Urothelium cell line (cell line): ENCODE measurements at regions not wholly inside any gene's neighbourhood (a gene's known extent, or its start where the extent isn't known, plus 50 kb on each side); places are given as distances from the start of the nearest gene placed in this dataset.
A peak's percentile ranks its signal among the peaks of the same experiment; 100 is the strongest.
"Not testable (repeated sequence)": the region's sequence is repeated elsewhere in the genome, so short reads cannot be mapped to it uniquely, and the experiment has no call there.

ENCODE experiments used
- DNase-seq: peaks from one replicate; pipeline ENCODE4 v3.0.0; 2011; ENCODE audit warnings: low spot score, mixed read lengths
- FAIRE-seq: peaks from 2 replicates; lab custom pipeline; 2011; peaks lifted over from hg19 to GRCh38; lab: Jason Lieb, UNC

DNA sequence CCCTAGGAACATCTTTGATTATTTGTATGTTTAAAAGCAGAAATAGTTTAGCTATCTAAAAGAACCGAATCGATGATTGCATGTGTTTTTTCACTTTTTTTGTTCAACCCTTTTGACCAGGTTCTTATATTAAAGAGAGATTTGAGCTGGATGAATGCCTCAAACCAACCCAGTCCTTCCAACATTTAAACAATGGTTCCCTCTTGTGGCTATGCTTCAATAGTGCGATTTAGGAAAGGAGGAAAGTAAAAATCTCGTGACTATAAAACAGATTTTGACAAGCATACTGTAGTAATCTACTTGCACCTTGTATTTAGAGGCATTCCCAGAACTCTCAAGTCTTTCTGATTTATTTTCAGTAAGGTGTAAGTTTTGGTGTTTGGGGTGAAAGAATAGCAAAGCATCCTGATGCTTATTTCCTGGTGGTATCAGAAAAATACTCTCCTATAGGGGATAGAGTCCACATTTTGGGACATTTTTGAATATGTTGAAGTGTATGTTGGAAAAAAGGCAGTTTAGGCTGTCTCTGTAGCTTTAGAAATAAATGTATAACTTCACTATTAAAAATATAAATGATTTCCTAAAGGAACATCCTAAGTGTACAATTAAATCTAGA, 159.6 kb upstream of the KCNH8 start:
- DNase-seq (peak; percentile 31), FAIRE-seq (no peak)

DNA sequence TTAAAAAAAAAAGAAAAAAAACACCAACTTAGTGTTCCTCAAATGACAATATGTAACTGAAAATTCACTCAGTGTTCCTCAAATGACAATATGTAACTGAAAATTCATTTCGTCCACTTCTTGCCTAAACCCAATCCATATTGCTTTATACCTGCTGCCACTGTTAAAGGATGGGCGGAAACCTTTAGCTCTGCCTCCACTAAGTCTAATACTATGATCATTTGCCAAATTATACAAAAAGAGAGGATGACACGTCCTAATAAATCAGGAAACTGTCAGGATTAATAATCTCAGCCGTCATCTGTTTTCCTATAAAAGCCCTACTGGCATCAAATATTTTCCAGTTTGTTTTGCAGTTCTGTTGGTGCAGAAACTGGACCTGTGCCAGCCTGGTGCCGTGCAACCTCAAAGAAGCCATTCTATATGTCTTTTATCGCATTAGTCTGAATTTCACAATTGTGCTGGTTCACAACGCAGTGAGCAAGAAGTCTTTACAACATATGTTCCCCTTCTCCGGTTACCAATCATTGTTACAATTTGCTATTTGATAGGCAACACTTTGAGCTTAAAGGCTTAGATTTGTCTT, 160.4 kb upstream of the KCNH8 start:
- DNase-seq (no peak), FAIRE-seq (no peak)

DNA sequence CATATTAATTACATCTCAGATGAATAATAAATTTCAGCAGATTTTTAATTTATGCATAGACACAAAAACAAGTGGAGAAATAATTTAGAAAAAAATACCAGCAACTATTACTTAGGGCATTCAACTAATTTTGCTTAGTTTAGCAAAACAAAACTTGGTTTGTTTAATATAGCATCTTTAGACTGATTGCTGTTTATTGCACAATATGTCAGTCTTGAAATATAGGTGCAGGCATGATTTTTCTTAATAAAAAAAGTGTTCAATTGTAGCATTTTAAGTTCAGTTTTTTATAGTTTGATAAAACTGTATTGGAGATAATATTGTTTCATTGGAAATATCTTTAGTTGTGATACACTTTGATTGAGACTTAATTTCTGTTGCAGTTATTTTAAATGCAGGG, 161.2 kb upstream of the KCNH8 start:
- DNase-seq (no peak), FAIRE-seq (no peak)

- FAIRE-seq (no peak), DNase-seq (no peak)
Measured at GRCh38 chr3:18982920-18983319, 165.4 kb upstream of the KCNH8 start.

DNA sequence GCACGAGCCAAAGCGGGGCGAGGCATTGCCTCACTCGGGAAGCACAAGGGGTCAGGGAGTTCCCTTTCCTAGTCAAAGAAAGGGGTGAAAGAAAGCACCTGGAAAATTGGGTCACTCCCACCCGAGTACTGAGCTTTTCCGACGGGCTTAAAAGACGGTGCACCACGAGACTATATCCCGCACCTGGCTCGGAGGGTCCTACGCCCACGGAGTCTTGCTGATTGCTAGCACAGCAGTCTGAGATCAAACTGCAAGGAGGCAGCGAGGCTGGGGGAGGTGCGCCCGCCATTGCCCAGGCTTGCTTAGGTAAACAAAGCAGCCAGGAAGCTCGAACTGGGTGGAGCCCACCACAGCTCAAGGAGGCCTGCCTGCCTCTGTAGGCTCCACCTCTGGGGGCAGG, 172.2 kb upstream of the KCNH8 start:
- FAIRE-seq: not testable (repeated sequence)

DNA sequence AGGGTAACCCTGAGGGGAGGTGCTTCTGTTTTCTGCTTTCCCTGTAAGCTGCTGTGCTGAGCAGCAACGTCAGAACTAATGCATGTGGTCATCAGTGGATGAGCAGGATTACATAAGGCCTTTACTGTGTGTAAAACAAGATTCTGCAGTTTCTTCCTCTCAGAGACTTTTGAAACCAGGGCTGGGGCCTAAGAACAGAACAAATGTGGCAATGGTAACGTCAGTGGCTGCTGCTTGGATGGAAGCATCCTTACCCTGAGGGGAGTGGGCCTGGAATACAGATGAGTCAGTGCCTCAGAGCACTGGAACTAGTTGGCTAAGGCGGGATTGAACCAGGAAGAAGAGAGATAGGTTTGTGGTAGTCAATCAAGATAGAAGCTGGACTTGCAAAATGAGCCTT, 180.2 kb upstream of the KCNH8 start:
- DNase-seq (no peak), FAIRE-seq (no peak)

More for the DNA sequence above, 172.2 kb upstream of the KCNH8 start:
- not testable (repeated sequence) for DNase-seq

DNA sequence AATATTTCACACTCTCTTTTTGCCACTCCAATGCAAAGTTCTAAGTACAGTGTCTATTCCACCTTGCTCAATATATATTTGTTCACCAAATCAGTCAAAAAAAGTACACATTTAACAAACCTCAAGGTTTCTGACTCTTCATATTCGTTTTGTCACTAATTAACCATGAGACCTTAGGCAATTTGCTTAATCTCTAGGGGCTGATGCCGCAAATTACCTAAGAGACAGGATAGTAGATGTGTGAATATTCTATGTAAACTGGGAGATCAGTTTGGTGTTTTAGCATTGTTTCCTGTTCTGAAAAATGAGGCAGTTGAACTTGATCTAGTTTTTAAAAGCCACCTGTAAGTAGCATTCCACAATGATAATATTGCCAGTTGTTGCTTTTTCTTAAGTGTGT, 182.5 kb upstream of the KCNH8 start:
- no peak for FAIRE-seq
- no peak for DNase-seq

DNA sequence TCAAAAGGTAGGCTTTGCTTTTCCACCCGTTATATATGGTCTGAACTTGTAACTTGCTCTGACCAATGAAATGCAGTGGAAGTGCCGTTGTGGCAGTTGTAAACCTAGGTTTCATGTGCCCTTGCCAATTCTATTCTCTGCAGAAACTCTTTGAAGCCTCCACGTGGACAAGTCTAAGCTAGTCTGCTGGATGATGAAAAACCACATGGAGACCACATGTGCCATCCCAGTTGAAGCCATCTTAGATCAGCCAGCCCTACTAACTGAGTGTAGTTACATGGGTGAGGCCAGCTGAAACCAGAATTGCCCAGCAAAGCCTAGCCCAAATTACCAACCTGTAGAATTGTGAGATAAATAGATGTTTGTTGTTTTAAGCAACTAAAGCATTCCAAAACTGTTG, 183.7 kb upstream of the KCNH8 start:
- no peak for DNase-seq
- FAIRE-seq: no peak

GRCh38 chr3:18951333-18951732, 197.0 kb upstream of the KCNH8 start:
- DNase-seq: no peak
- FAIRE-seq: no peak

DNA sequence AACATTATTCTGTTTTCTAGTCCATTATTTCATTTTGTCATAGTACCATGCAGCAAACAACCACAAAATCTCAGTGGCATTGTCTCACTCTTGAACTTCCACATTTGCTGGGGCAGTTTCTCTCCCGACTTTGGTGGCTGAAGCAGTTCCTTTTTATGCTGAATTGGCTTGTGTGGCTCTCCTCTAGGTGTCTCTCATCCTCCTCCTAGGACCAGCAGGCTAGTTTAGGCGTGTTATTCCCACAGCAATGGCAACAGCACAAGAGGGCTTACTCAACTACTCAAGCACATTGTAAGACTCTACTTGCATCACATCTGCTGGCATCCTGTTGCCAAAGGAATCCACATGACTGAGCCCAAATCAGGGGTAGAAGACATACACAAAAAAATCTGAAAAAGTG, 201.8 kb upstream of the KCNH8 start:
- DNase-seq: no peak
- FAIRE-seq: no peak

DNA sequence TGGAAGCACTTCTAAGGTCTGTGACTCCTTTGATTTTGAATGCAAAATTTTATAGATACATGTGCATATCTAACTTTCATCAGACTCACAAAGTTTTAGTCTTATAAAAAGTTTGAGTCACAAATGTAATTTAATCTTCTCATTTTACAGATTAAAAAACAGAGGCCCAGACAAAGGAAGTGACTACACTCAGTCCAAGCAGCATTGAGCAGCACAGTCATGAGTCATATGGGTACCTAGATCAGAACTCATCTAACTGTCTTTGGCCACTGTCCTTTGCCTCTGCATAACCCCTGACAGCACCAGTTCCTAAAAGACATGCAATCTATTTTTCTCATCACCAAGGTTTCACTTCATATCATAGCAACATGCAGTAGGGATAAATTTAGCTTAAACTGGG, 210.7 kb upstream of the KCNH8 start:
- FAIRE-seq (no peak), DNase-seq (peak; percentile 26)

DNA sequence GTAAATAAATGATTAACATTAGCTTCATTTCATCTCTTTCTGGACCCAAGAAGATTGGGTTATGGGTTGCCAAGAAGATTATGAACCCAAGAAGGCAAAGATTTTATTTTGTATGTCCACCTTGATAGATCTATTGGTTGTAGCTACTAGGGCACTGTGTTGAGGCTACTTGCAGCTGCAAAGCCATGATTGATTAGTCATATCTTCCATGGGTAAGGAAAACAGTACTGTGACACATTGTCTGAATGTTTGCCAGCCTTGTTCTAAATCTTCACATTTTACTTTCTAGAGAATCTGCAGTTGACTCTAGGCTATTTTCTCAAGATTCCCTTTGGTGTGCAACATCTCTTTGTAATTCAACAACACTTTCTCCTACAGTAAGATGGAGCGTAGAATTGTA, 229.2 kb upstream of the KCNH8 start:
- DNase-seq (no peak), FAIRE-seq (no peak)

DNA sequence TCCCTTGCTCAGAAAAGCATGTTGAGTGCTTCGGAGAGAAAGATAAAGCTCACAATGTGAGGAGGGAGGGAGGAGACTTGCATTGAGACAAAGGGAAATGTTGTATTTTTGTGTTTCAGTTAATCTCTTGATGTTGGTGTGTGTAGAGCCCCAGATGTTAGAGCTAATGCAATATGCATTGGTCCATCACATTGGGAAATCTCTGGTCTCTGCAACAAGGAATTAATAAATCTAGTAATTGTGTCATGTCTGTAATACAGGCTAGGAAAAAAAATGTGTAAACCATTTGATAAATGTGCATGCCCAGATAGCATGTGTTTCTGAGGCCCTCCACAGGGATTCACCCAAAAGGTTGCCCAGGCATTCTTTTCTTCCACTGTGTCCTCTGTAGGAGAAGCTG, 230.4 kb upstream of the KCNH8 start:
- DNase-seq: no peak
- no peak for FAIRE-seq

DNA sequence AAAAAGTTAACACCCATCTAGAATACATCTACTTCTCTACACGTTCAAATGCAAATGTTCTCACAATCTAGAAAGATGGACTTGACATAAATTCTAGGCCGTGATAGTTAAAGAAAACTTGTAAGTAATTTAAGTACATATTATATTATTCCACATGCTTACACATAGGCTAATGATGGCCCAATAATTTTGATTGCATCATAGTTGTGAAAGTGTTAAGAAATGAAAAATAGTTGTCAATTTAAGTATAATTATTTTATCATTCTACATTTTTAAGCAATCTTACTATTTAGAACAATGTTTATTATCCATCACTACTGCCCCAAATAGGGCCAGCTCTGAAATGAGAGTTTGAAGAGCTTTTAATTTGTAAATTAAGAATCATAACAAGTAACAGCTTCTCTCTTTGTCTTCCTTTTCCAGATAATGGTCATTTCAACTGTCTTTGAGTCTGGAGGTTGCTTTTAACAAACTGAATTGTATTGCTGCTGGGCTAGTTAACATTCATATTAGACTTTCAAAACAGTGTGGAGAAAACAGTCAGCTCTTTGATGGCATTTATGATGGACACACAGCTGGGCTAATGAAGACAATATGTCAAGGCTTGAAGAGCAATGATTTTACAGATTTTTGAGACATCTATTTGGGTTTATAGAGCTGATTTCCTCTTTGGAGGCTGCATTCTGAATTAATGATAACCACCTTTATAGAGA, 246.1 kb upstream of the KCNH8 start:
- FAIRE-seq: no peak
- no peak for DNase-seq

DNA sequence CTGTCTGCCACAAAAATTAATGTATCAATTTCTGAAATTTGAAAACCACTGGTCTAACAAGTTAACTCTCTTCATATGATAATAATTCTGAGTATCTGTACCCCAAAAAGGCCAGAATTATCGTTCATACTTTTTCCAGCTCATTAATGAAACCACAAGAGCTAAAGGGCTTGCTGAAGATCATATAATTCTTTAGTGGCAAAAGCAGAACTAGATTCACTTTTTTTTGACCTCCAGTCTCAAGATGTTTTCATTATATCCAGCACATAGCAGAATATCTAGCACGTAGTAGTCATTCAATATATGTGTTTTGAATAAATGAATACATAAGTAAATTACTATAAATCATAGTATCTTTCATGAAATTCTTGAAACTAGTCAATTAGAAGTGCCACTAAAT, 246.7 kb upstream of the KCNH8 start:
- DNase-seq (no peak), FAIRE-seq (no peak)

DNA sequence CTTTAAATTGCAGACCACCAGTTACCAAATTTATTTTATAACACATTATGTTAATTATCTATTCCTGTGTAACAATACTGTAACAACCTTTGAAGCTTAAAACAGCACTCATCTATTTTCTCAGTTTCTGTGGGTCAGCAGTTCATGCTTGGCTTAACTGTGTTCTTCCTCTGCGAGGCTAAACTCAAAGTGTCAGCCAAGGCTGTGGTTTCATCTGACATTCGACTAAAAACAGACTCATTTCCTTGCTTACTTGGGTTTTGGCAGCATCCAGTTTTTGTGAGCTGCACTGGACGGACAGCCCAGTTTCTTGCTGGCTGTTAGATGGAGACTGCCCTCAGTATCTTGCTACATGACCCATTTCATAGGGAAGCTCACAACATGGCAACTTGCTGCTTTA, 247.3 kb upstream of the KCNH8 start:
- DNase-seq: no peak
- no peak for FAIRE-seq

DNA sequence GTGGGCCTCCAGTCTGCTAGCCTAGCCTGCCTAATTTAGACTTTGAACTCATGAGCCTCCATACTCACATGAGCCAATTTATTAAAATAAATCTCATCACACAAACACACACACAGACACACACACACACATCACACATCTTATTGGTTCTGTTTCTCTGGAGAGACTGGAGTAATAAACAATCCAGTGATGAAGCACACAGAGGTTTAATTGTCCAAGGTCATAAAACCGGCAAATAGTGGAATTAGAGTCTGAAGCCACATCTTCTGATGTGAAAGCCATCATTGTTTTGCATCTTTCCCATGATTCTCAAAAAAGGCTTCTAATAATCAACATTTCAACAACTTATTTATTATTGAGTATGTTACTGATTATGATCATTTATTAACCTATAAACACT, 249.4 kb upstream of the KCNH8 start:
- FAIRE-seq: no peak
- no peak for DNase-seq

- no peak for DNase-seq
- FAIRE-seq: no peak
Measured at GRCh38 chr3:18892756-18893155, 255.6 kb upstream of the KCNH8 start.

DNA sequence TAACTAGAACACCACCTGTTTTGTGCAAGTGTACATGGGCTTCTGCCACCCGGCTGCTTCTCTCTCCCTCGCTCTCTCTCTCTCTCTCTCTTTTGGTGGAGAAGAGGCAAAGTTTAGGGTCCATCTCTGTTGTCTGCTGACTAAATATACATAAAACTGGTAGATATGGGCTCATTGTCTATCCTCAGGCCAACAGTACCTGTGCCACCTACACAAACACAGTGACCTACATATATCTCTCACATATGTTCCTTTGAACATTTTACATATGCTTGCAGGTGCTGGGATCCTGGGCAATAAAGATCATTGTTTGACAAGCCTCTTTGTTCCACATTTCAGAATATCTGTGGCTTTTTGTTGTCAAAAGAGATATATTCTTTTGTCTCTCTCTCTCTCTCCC, 256.3 kb upstream of the KCNH8 start:
- no peak for DNase-seq
- FAIRE-seq: no peak

DNA sequence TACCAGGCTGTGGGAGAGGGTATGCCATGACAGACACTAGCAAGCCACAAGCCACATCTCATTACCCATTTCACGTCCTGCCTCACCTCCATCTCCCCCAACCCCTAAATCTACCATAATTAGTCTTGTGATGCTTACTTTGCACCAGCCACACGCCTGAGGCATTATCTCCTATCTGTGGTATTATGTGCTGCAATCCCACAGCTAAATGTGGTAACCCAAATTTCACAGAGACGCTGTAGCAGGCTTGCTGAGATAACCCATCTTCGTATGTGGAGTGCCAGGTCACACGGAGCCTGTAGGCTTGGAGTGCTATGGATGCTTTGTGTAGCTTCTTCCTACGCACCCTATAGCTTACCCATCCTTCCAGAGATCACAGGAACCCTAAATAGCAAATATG, 256.7 kb upstream of the KCNH8 start:
- DNase-seq: no peak
- FAIRE-seq: no peak

GRCh38 chr3:18890449-18890848, 257.9 kb upstream of the KCNH8 start:
- DNase-seq (no peak), FAIRE-seq (no peak)

DNA sequence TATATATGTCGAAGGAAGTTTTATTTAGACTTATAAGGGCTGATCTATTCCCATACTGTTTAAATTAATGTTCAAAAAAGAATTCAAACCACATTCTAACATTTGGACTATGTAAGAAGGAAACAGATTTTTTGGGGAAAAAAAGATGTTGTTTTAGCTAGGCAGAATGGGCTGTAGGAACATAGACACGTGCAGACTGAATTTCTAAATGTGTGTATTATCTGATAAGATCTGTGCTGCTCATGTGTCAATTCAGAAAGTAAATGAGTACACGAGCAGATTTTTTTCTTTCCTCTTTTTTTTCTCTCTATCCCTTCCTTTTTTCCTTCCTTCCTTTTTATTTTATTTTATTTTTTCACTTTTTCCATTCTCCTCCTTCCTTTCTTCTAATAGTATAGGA, 259.5 kb upstream of the KCNH8 start:
- no peak for DNase-seq
- no peak for FAIRE-seq

DNA sequence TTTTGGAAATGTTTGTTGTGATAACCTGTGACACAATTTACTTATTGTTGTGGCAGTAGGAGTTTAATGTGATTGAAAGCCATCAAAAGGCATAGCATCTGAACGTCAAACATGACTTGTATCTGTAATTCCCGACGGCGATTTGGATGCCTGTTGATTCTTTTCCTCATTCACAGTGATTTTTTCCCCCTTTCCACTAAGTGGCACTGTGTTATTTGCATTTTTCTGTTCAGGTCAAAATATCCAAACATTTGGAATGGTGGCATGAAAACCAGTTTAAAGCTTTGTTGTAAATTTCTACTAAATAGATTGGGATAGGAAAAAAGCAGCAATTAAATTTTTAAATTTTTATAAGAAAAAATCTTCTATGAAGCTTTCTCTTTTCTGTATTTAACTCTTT, 259.9 kb upstream of the KCNH8 start:
- DNase-seq: no peak
- FAIRE-seq: no peak
